ENCODE measurements at regions not wholly inside any gene's neighbourhood (a gene's known extent, or its start where the extent isn't known, plus 50 kb on each side); places are given as distances from the start of the nearest gene placed in this dataset.
"Not testable (repeated sequence)": the region's sequence is repeated elsewhere in the genome, so short reads cannot be mapped to it uniquely, and the experiment has no call there.

DNA sequence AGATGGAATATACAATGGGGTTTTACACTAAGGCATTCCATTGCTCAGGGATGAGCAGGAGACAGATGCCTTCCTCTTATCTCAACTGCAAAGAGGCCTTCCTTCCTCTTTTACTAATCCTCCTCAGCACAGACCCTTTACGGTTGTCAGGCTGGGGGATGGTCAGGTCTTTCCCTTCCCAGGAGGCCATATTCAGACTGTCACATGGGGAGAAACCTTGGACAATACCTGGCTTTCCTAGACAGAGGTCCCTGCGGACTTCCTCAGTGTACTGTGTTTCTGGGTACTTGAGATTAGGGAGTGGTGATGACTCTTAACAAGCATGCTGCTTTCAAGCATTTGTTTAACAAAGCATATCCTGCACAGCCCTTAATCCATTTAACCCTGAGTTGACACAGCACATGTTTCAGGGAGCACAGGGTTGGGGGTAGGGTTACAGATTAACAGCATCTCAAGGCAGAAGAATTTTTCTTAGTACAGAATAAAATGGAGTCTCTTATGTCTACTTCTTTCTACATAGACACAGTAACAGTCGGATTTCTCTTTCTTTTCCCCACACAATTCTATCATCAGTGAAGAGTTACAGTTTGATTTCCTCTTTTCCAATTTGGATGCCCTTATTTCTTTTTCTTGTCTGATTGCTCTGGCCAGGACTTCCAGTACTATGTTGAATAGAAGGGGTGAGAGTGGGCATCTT lies 737.1 kb downstream of the TRHDE start:
- H2BK12ac ChIP-seq (ENCODE audit: low read depth, low read length); H3K9ac ChIP-seq (replicated peaks in 1 of 4; ENCODE audit: extremely low read depth in 1 of 4, low read depth in 3 of 4, low read length in 3 of 4); H3K4me3 ChIP-seq (ENCODE audit: extremely low read depth in 1 of 4, insufficient read depth in 2 of 4, low read depth in 3 of 4, low read length in 4 of 4); H2BK120ac ChIP-seq (replicated peaks; ENCODE audit: low read depth, low read length); H3K79me2 ChIP-seq (ENCODE audit: control insufficient read depth in 1 of 2, insufficient read depth in 2 of 2, low read length in 2 of 2); H4K91ac ChIP-seq (replicated peaks; ENCODE audit: insufficient read length, low read length); H2AFZ ChIP-seq (ENCODE audit: low read length); H4K5ac ChIP-seq (ENCODE audit: insufficient read length, low read depth, low read length); DNase-seq (ENCODE audit: low read depth in 1 of 2, low spot score in 2 of 2); H4K20me1 ChIP-seq (replicated peaks in 1 of 2; ENCODE audit: control insufficient read depth in 1 of 2, insufficient read depth in 2 of 2, low read length in 2 of 2); H3K14ac ChIP-seq (ENCODE audit: insufficient read length); POLR2A ChIA-PET (ENCODE audit: partially characterized antibody); H3K4ac ChIP-seq (replicated peaks; ENCODE audit: insufficient read length, low read depth, low read length); CTCF ChIA-PET (ENCODE audit: partially characterized antibody); H3K36me3 ChIP-seq (ENCODE audit: control insufficient read depth in 2 of 4, insufficient read depth in 4 of 4, low read length in 3 of 4); H3K27ac ChIP-seq (ENCODE audit: low read depth, low read length); H4K8ac ChIP-seq (ENCODE audit: extremely low read depth, insufficient read depth, low read length); H3K27me3 ChIP-seq (replicated peaks in 1 of 4; ENCODE audit: control insufficient read depth in 3 of 4, extremely low read depth in 1 of 4, insufficient read depth in 3 of 4, low read length in 3 of 4); H2BK5ac ChIP-seq (ENCODE audit: low read depth, low read length); H3K18ac ChIP-seq (ENCODE audit: extremely low read depth, low read length); H3K4me1 ChIP-seq (replicated peaks in 1 of 4; ENCODE audit: control insufficient read depth in 3 of 4, insufficient read depth in 4 of 4, low read length in 3 of 4); H3K23me2 ChIP-seq (ENCODE audit: low read depth, low read length); H2BK20ac ChIP-seq (ENCODE audit: low read length); FAIRE-seq; H2AK5ac ChIP-seq (ENCODE audit: low read depth, low read length); H3K79me1 ChIP-seq (ENCODE audit: low read depth, low read length); H2BK15ac ChIP-seq (ENCODE audit: low read length); H3K9me3 ChIP-seq (ENCODE audit: insufficient read depth in 2 of 2, low read depth in 1 of 2, low read length in 1 of 2); H3K56ac ChIP-seq (replicated peaks; ENCODE audit: insufficient read length, low read depth, low read length); H3K23ac ChIP-seq (ENCODE audit: insufficient read length); H3K4me2 ChIP-seq (ENCODE audit: insufficient read depth in 1 of 2, low read depth in 2 of 2, low read length in 2 of 2): not testable (repeated sequence)
- 83% methylated on average over 3 of the region's 3 CpGs; no CpG with 5 or more reads in 1 of the 2 experiments for WGBS, 2 experiments (ENCODE audit: extremely low coverage in 1 of 2, insufficient coverage in 1 of 2, insufficient read length in 1 of 2, insufficient replicate concordance in 2 of 2, low coverage in 1 of 2, low lambda C conversion rate in 2 of 2, missing lambda C conversion rate in 1 of 2)

Measured in H1 (cell line).